ENCODE measurements at regions not wholly inside any gene's neighbourhood (a gene's known extent, or its start where the extent isn't known, plus 50 kb on each side); places are given as distances from the start of the nearest gene placed in this dataset.

DNA sequence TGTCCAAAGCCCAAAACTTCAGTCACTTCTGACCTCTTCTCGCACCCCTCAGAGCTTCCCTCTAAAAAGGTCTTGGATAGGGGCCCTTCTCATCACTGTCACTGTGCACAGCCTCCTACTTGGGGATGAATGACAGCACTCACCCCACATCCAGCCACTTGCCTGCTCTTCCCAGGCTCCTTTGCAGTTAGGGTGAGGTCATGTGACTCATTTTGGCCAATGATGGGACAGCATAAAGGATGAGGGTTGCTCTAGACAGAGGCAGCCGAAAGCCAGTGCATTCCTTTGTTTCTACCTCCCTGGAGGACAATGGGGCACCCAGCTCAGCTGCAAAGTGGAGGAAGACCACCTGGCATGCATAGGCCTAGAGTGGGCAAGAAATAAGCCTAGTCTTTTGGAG, 1413.3 kb downstream of the TBC1D22A start:
- ATAC-seq (no peak), DNase-seq (no peak)
- H3K36me3 ChIP-seq, result no peaks in the 10 kb centered on the region
- H3K27me3 ChIP-seq, result peaks cover 0 to 6% of the 10 kb centered on the region in 2 donors
- no peak overlapping the region for H3K27ac ChIP-seq
- H3K4me3 ChIP-seq, result no peak overlapping the region
- intact Hi-C loops (cut with DNase I), result no loop called here
- H3K4me1 ChIP-seq, result no peaks in the 10 kb centered on the region
- H3K9me3 ChIP-seq, result no peaks in the 10 kb centered on the region
- TF ChIP-seq CTCF (IDR thresholded peaks at IDR 0.05), result no peak

DNA sequence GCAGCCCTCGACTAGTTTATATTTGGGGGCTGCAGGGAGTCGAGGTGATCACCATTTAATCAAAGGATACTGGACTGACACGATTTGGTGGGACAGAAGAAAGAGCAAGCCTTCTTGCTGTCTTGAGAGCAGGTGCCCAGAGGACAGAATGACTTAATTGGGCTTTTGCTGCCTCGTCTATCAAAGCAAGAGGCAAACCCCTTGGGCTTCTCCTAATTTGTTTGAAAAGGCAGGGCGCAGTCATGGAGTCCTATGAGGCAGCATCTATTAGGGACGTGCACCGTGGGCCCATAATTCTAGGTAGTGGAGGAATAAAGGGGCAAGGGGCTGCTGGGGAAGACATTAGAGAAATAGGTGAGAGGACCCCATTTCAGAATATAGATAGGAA, 1411.3 kb downstream of the TBC1D22A start:
- intact Hi-C loops (cut with DNase I), result no loop called here
- no peak for TF ChIP-seq CTCF (IDR thresholded peaks at IDR 0.05)
- H3K9me3 ChIP-seq, result no peaks in the 10 kb centered on the region
- no peaks in the 10 kb centered on the region for H3K36me3 ChIP-seq
- ATAC-seq (no peak), DNase-seq (no peak)
- no peak overlapping the region for H3K27ac ChIP-seq
- H3K27me3 ChIP-seq, result peaks cover 0 to 6% of the 10 kb centered on the region in 2 donors
- H3K4me3 ChIP-seq, result no peak overlapping the region
- H3K4me1 ChIP-seq, result no peaks in the 10 kb centered on the region

DNA sequence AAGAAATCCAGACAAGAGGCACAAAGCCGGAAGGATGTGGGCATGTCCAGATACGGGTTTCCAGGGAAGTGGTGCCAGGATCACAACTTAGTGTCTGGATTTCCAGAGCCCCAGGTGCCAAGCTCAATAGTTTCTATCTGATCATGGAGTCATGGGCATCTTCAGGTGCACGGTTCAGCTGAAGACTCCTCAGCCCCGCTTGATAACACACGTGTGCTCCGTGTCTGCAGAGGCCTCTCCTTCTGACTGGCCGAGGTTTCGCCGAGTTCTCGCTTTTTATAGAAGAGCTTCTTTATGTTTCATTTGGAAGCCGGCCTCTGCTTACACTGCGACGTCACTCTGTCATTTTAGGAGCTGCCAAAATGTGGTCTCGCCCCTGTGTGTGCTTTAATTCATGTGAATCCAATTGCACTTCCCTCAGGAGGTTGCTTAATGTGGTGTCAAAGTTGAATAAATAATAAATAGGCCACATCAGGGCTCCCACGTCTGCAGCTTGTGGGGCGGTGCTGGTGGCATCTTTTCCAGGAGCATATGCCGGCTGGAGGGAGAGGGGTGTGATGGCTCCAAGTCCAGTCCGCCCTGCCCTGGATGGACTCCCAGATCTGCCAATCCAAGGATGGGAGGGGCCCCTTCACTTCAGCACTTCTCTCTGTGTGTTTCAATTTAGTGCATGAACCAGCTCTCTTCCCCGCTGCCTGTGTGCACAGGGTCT, 1410.8 kb downstream of the TBC1D22A start:
- ATAC-seq, result no peak
- TF ChIP-seq CTCF (IDR thresholded peaks at IDR 0.05), result no peak
- DNase-seq, result no peak
- intact Hi-C loops (cut with DNase I), result no loop called here
- Histone ChIP-seq H3K27me3 (peaks cover 0 to 6% of the 10 kb centered on the region in 2 donors), H3K36me3 (no peaks in the 10 kb centered on the region), H3K4me3 (no peak overlapping the region), H3K4me1 (no peaks in the 10 kb centered on the region), H3K9me3 (no peaks in the 10 kb centered on the region), H3K27ac (no peak overlapping the region)

- Histone ChIP-seq H3K4me3 (no peak overlapping the region), H3K9me3 (no peaks in the 10 kb centered on the region), H3K27ac (no peak overlapping the region), H3K36me3 (no peaks in the 10 kb centered on the region), H3K4me1 (no peaks in the 10 kb centered on the region), H3K27me3 (peaks cover 0 to 6% of the 10 kb centered on the region in 2 donors)
- TF ChIP-seq CTCF (IDR thresholded peaks at IDR 0.05), result no peak
- DNase-seq, result no peak
- no peak for ATAC-seq
- intact Hi-C loops (cut with DNase I), result no loop called here
These were observed 1408.8 kb downstream of the TBC1D22A start for GRCh38 chr22:48171271-48171691.

- no peaks in the 10 kb centered on the region for H3K9me3 ChIP-seq
- ATAC-seq (no peak), DNase-seq (no peak)
- no peak for TF ChIP-seq CTCF (IDR thresholded peaks at IDR 0.05)
- H3K4me1 ChIP-seq, result no peaks in the 10 kb centered on the region
- no peak overlapping the region for H3K27ac ChIP-seq
- peaks cover 0 to 6% of the 10 kb centered on the region in 2 donors for H3K27me3 ChIP-seq
- intact Hi-C loops (cut with DNase I), result no loop called here
- H3K36me3 ChIP-seq, result no peaks in the 10 kb centered on the region
- no peak overlapping the region for H3K4me3 ChIP-seq
These were observed 1406.8 kb downstream of the TBC1D22A start for GRCh38 chr22:48169227-48169626.

Data from left lung (tissue), 4 donors.